Vagina (tissue), 2 donors: ENCODE measurements at regions not wholly inside any gene's neighbourhood (a gene's known extent, or its start where the extent isn't known, plus 50 kb on each side); places are given as distances from the start of the nearest gene placed in this dataset.
A peak's percentile ranks its signal among the peaks of the same experiment; 100 is the strongest.

Experiments used
- DNase-seq, 2 donors: peaks; one replicate each; pipeline ENCODE4 v3.0.0-alpha.2; 2017; ENCODE audit errors: extremely low spot score in 2 of 2
- H3K27ac ChIP-seq: fragments of 200-600 bp; sonication (generic); one replicate; pipeline ENCODE4 v1.5.1; 2019
- H3K27me3 ChIP-seq: fragments of 200-600 bp; sonication (generic); one replicate; pipeline ENCODE4 v1.5.1; 2019
- H3K36me3 ChIP-seq, 2 donors: fragments of 200-600 bp; sonication (generic); one replicate each; pipeline ENCODE4 v1.5.1; 2017 to 2019
- H3K4me1 ChIP-seq: fragments of 200-600 bp; sonication (generic); one replicate; pipeline ENCODE4 v1.5.1; 2019
- H3K4me3 ChIP-seq, 2 donors: fragments of 200-600 bp; sonication (generic); 1 replicate in 1 of 2; 2 replicates in 1 of 2; pipeline ENCODE4 v1.5.1; 2016 to 2019
- H3K9me3 ChIP-seq: fragments of 200-600 bp; sonication (generic); one replicate; pipeline ENCODE4 v1.5.1; 2019
- CTCF ChIP-seq, 3 experiments: fragments of 450-650 bp in 2 of 3; fragments of 200-600 bp in 1 of 3; sonication (generic) in 1 of 3; IDR thresholded peaks; one replicate each; pipeline ENCODE4 v1.5.1; 2017 to 2019; ENCODE audit warnings: antibody characterized with exemption in 3 of 3, mild to moderate bottlenecking in 2 of 3, moderate library complexity in 2 of 3
- POLR2A ChIP-seq, 2 donors: fragments of 450-650 bp; IDR thresholded peaks; one replicate each; pipeline ENCODE4 v1.6.1; 2017; ENCODE audit warnings: antibody characterized with exemption in 2 of 2, mild to moderate bottlenecking in 2 of 2, moderate library complexity in 2 of 2
- POLR2AphosphoS5 ChIP-seq, 2 donors: sonication (generic); formaldehyde crosslinking; IDR thresholded peaks; one replicate each; pipeline ENCODE4 v1.9.0; 2017; ENCODE audit warnings: antibody characterized with exemption in 2 of 2, mild to moderate bottlenecking in 2 of 2, low read depth in 1 of 2; ENCODE audit not compliant: insufficient read depth in 1 of 2
- intact Hi-C: fragments of 100-400 bp; cut with DNase I; formaldehyde crosslinking; loops from one replicate; pipeline ENCODE4 v1.15.1; 2023

GRCh38 chr5:173507171-173507570 lies 109.3 kb downstream of the BOD1 start:
- Histone ChIP-seq H3K9me3 (no peaks in the 10 kb centered on the region), H3K27me3 (no peaks in the 10 kb centered on the region), H3K4me3 (no peak overlapping the region), H3K4me1 (no peaks in the 10 kb centered on the region), H3K27ac (no peak overlapping the region), H3K36me3 (no peaks in the 10 kb centered on the region)
- intact Hi-C loops, result no loop called here
- TF ChIP-seq POLR2AphosphoS5 (IDR thresholded peaks at IDR 0.05; ENCODE audit: insufficient read depth in 1 of 2, low read depth in 1 of 2) (no peak), CTCF (IDR thresholded peaks at IDR 0.05) (no peak), POLR2A (IDR thresholded peaks at IDR 0.05) (no peak)
- DNase-seq, result no peak

GRCh38 chr5:173505634-173506033 lies 110.8 kb downstream of the BOD1 start:
- Histone ChIP-seq H3K36me3 (no peaks in the 10 kb centered on the region), H3K27me3 (no peaks in the 10 kb centered on the region), H3K4me3 (no peak overlapping the region), H3K4me1 (no peaks in the 10 kb centered on the region), H3K9me3 (no peaks in the 10 kb centered on the region), H3K27ac (no peak overlapping the region)
- TF ChIP-seq CTCF (IDR thresholded peaks at IDR 0.05), result no peak
- intact Hi-C loops, result no loop called here
- DNase-seq, result no peak

GRCh38 chr5:173501922-173502321 lies 114.5 kb downstream of the BOD1 start:
- H3K27me3 ChIP-seq, result no peaks in the 10 kb centered on the region
- TF ChIP-seq CTCF (IDR thresholded peaks at IDR 0.05) (no peak), POLR2AphosphoS5 (IDR thresholded peaks at IDR 0.05; ENCODE audit: insufficient read depth in 1 of 2, low read depth in 1 of 2) (no peak), POLR2A (IDR thresholded peaks at IDR 0.05) (no peak)
- no peak for DNase-seq
- H3K36me3 ChIP-seq, result no peaks in the 10 kb centered on the region
- H3K27ac ChIP-seq, result no peak overlapping the region
- no peaks in the 10 kb centered on the region for H3K9me3 ChIP-seq
- peaks cover 10% of the 10 kb centered on the region for H3K4me1 ChIP-seq
- no peak overlapping the region for H3K4me3 ChIP-seq
- intact Hi-C loops, result no loop called here

GRCh38 chr5:173501271-173501670 lies 115.2 kb downstream of the BOD1 start:
- no peak for TF ChIP-seq CTCF (IDR thresholded peaks at IDR 0.05)
- TF ChIP-seq POLR2A (IDR thresholded peaks at IDR 0.05), result no peak
- no peak for TF ChIP-seq POLR2AphosphoS5 (IDR thresholded peaks at IDR 0.05; ENCODE audit: insufficient read depth in 1 of 2, low read depth in 1 of 2)
- Histone ChIP-seq H3K9me3 (no peaks in the 10 kb centered on the region), H3K27ac (no peak overlapping the region), H3K4me3 (no peak overlapping the region), H3K4me1 (peaks cover 10% of the 10 kb centered on the region), H3K36me3 (no peaks in the 10 kb centered on the region), H3K27me3 (no peaks in the 10 kb centered on the region)
- intact Hi-C loops, result no loop called here
- peak in 1 of 2 donors; percentile 37 for DNase-seq

- no peak for TF ChIP-seq POLR2AphosphoS5 (IDR thresholded peaks at IDR 0.05; ENCODE audit: insufficient read depth in 1 of 2, low read depth in 1 of 2)
- no peak for TF ChIP-seq POLR2A (IDR thresholded peaks at IDR 0.05)
- no peak for TF ChIP-seq CTCF (IDR thresholded peaks at IDR 0.05)
- no peaks in the 10 kb centered on the region for H3K36me3 ChIP-seq
- no peaks in the 10 kb centered on the region for H3K9me3 ChIP-seq
- intact Hi-C loops, result no loop called here
- no peak overlapping the region for H3K4me3 ChIP-seq
- H3K27ac ChIP-seq, result no peak overlapping the region
- DNase-seq, result peak in 1 of 2 donors; percentile 82
- H3K4me1 ChIP-seq, result peaks cover 10% of the 10 kb centered on the region
- H3K27me3 ChIP-seq, result no peaks in the 10 kb centered on the region
Observed at GRCh38 chr5:173500213-173500560, 116.3 kb downstream of the BOD1 start.
